ENCODE measurements at regions not wholly inside any gene's neighbourhood (a gene's known extent, or its start where the extent isn't known, plus 50 kb on each side); places are given as distances from the start of the nearest gene placed in this dataset.

- H3K18ac ChIP-seq (ENCODE audit: low read length), result no peak overlapping the region
- H3K23ac ChIP-seq (ENCODE audit: low read depth, low read length, poor library complexity), result no peak overlapping the region
- H3K9ac ChIP-seq (ENCODE audit: low read depth, low read length, poor library complexity), result no peak overlapping the region
- no peaks in the 10 kb centered on the region for H3K9me3 ChIP-seq (replicated peaks in 1 of 2; ENCODE audit: control insufficient read depth in 2 of 2, insufficient read depth in 1 of 2, low read depth in 1 of 2, low read length in 2 of 2)
- H3K4me1 ChIP-seq (ENCODE audit: control insufficient read depth in 2 of 2, insufficient read depth in 1 of 2, low read depth in 1 of 2, low read length in 2 of 2), result peaks cover 3% of the 10 kb centered on the region in 2 donors
- no peaks in the 10 kb centered on the region for H3K79me1 ChIP-seq (ENCODE audit: low read depth, low read length)
- no peak overlapping the region for H3K4ac ChIP-seq (ENCODE audit: low read length)
- no peak overlapping the region for H3K27ac ChIP-seq (replicated peaks; ENCODE audit: low read length)
- no peak overlapping the region for H4K91ac ChIP-seq (ENCODE audit: low read depth, low read length, poor library complexity)
- no peak overlapping the region for H2BK120ac ChIP-seq (ENCODE audit: low read depth, low read length)
- H3K14ac ChIP-seq (ENCODE audit: low read length), result no peak overlapping the region
- H2BK12ac ChIP-seq (ENCODE audit: low read length), result no peak overlapping the region
- H4K8ac ChIP-seq (ENCODE audit: low read depth, low read length), result no peak overlapping the region
- no peaks in the 10 kb centered on the region for H3K36me3 ChIP-seq (replicated peaks in 1 of 2; ENCODE audit: control insufficient read depth in 2 of 2, insufficient read depth in 2 of 2, low read length in 2 of 2)
- no peak overlapping the region for H2BK15ac ChIP-seq (ENCODE audit: low read length)
- H3K4me2 ChIP-seq (ENCODE audit: insufficient read depth, low read length, poor library complexity, severe bottlenecking), result no peak overlapping the region
- no peak for DNase-seq (ENCODE audit: low spot score)
- no peak overlapping the region for H2AFZ ChIP-seq (ENCODE audit: low read length)
- no CpG with 5 or more reads among the region's 1 CpG for WGBS, 2 donors (ENCODE audit: extremely low coverage in 2 of 2, insufficient read length in 2 of 2, insufficient replicate concordance in 1 of 2)
- H3K27me3 ChIP-seq (ENCODE audit: control insufficient read depth in 3 of 3, insufficient read depth in 3 of 3, low read depth in 1 of 3, low read length in 3 of 3), result no peaks in the 10 kb centered on the region
- no peak overlapping the region for H2AK5ac ChIP-seq (ENCODE audit: low read depth, low read length)
- H3K4me3 ChIP-seq (ENCODE audit: low read length in 2 of 2), result no peak overlapping the region
- H2BK5ac ChIP-seq (ENCODE audit: low read length), result no peak overlapping the region
Observed at GRCh38 chr1:119276558-119276957, 92.0 kb upstream of the HAO2 start.

GRCh38 chr1:119279456-119280381 lies 88.9 kb upstream of the HAO2 start:
- Histone ChIP-seq H2BK5ac (ENCODE audit: low read length) (no peak overlapping the region), H3K79me1 (ENCODE audit: low read depth, low read length) (no peaks in the 10 kb centered on the region), H3K23ac (ENCODE audit: low read depth, low read length, poor library complexity) (no peak overlapping the region), H3K4me2 (ENCODE audit: insufficient read depth, low read length, poor library complexity, severe bottlenecking) (no peak overlapping the region), H3K18ac (ENCODE audit: low read length) (no peak overlapping the region), H3K14ac (ENCODE audit: low read length) (no peak overlapping the region), H3K9me3 (replicated peaks in 1 of 2; ENCODE audit: control insufficient read depth in 2 of 2, insufficient read depth in 1 of 2, low read depth in 1 of 2, low read length in 2 of 2) (no peaks in the 10 kb centered on the region), H3K36me3 (replicated peaks in 1 of 2; ENCODE audit: control insufficient read depth in 2 of 2, insufficient read depth in 2 of 2, low read length in 2 of 2) (no peaks in the 10 kb centered on the region), H2AK5ac (ENCODE audit: low read depth, low read length) (no peak overlapping the region), H3K27ac (replicated peaks; ENCODE audit: low read length) (no peak overlapping the region), H2BK15ac (ENCODE audit: low read length) (no peak overlapping the region), H2BK120ac (ENCODE audit: low read depth, low read length) (no peak overlapping the region), H2AFZ (ENCODE audit: low read length) (peak overlapping the region; percentile 79), H2BK12ac (ENCODE audit: low read length) (no peak overlapping the region), H3K9ac (ENCODE audit: low read depth, low read length, poor library complexity) (no peak overlapping the region), H4K8ac (ENCODE audit: low read depth, low read length) (no peak overlapping the region), H3K27me3 (ENCODE audit: control insufficient read depth in 3 of 3, insufficient read depth in 3 of 3, low read depth in 1 of 3, low read length in 3 of 3) (no peaks in the 10 kb centered on the region), H4K91ac (ENCODE audit: low read depth, low read length, poor library complexity) (no peak overlapping the region), H3K4ac (ENCODE audit: low read length) (no peak overlapping the region), H3K4me1 (ENCODE audit: control insufficient read depth in 2 of 2, insufficient read depth in 1 of 2, low read depth in 1 of 2, low read length in 2 of 2) (peaks cover 3% of the 10 kb centered on the region in 2 donors), H3K4me3 (ENCODE audit: low read length in 2 of 2) (no peak overlapping the region)
- no peak for DNase-seq (ENCODE audit: low spot score)
- no CpG with 5 or more reads among the region's 8 CpGs for WGBS, 2 donors (ENCODE audit: extremely low coverage in 2 of 2, insufficient read length in 2 of 2, insufficient replicate concordance in 1 of 2)

- H2BK12ac ChIP-seq (ENCODE audit: low read length), result no peak overlapping the region
- H2BK15ac ChIP-seq (ENCODE audit: low read length), result no peak overlapping the region
- no peak overlapping the region for H2AFZ ChIP-seq (ENCODE audit: low read length)
- H3K4me3 ChIP-seq (ENCODE audit: low read length in 2 of 2), result no peak overlapping the region
- H4K8ac ChIP-seq (ENCODE audit: low read depth, low read length), result no peak overlapping the region
- H3K4ac ChIP-seq (ENCODE audit: low read length), result no peak overlapping the region
- H3K9me3 ChIP-seq (replicated peaks in 1 of 2; ENCODE audit: control insufficient read depth in 2 of 2, insufficient read depth in 1 of 2, low read depth in 1 of 2, low read length in 2 of 2), result no peaks in the 10 kb centered on the region
- no peak overlapping the region for H2BK5ac ChIP-seq (ENCODE audit: low read length)
- no peak overlapping the region for H4K91ac ChIP-seq (ENCODE audit: low read depth, low read length, poor library complexity)
- H3K27ac ChIP-seq (replicated peaks; ENCODE audit: low read length), result no peak overlapping the region
- no peak overlapping the region for H3K18ac ChIP-seq (ENCODE audit: low read length)
- no peak overlapping the region for H3K23ac ChIP-seq (ENCODE audit: low read depth, low read length, poor library complexity)
- H3K4me2 ChIP-seq (ENCODE audit: insufficient read depth, low read length, poor library complexity, severe bottlenecking), result no peak overlapping the region
- H3K36me3 ChIP-seq (replicated peaks in 1 of 2; ENCODE audit: control insufficient read depth in 2 of 2, insufficient read depth in 2 of 2, low read length in 2 of 2), result no peaks in the 10 kb centered on the region
- H3K9ac ChIP-seq (ENCODE audit: low read depth, low read length, poor library complexity), result no peak overlapping the region
- H2AK5ac ChIP-seq (ENCODE audit: low read depth, low read length), result no peak overlapping the region
- H3K4me1 ChIP-seq (ENCODE audit: control insufficient read depth in 2 of 2, insufficient read depth in 1 of 2, low read depth in 1 of 2, low read length in 2 of 2), result no peaks in the 10 kb centered on the region
- H2BK120ac ChIP-seq (ENCODE audit: low read depth, low read length), result no peak overlapping the region
- H3K27me3 ChIP-seq (ENCODE audit: control insufficient read depth in 3 of 3, insufficient read depth in 3 of 3, low read depth in 1 of 3, low read length in 3 of 3), result no peaks in the 10 kb centered on the region
- no CpG with 5 or more reads among the region's 2 CpGs for WGBS, 2 donors (ENCODE audit: extremely low coverage in 2 of 2, insufficient read length in 2 of 2, insufficient replicate concordance in 1 of 2)
- H3K79me1 ChIP-seq (ENCODE audit: low read depth, low read length), result no peaks in the 10 kb centered on the region
- no peak for DNase-seq (ENCODE audit: low spot score)
- H3K14ac ChIP-seq (ENCODE audit: low read length), result no peak overlapping the region
Observed at GRCh38 chr1:119285482-119285881, 83.1 kb upstream of the HAO2 start.

- no peaks in the 10 kb centered on the region for H3K9me3 ChIP-seq (replicated peaks in 1 of 2; ENCODE audit: control insufficient read depth in 2 of 2, insufficient read depth in 1 of 2, low read depth in 1 of 2, low read length in 2 of 2)
- H3K4ac ChIP-seq (ENCODE audit: low read length), result no peak overlapping the region
- H2AK5ac ChIP-seq (ENCODE audit: low read depth, low read length), result no peak overlapping the region
- no peak overlapping the region for H3K4me2 ChIP-seq (ENCODE audit: insufficient read depth, low read length, poor library complexity, severe bottlenecking)
- H3K14ac ChIP-seq (ENCODE audit: low read length), result no peak overlapping the region
- H3K4me3 ChIP-seq (ENCODE audit: low read length in 2 of 2), result no peak overlapping the region
- no CpG with 5 or more reads among the region's 8 CpGs for WGBS, 2 donors (ENCODE audit: extremely low coverage in 2 of 2, insufficient read length in 2 of 2, insufficient replicate concordance in 1 of 2)
- peak; percentile 33 for DNase-seq (ENCODE audit: low spot score)
- no peaks in the 10 kb centered on the region for H3K36me3 ChIP-seq (replicated peaks in 1 of 2; ENCODE audit: control insufficient read depth in 2 of 2, insufficient read depth in 2 of 2, low read length in 2 of 2)
- H2AFZ ChIP-seq (ENCODE audit: low read length), result no peak overlapping the region
- no peaks in the 10 kb centered on the region for H3K27me3 ChIP-seq (ENCODE audit: control insufficient read depth in 3 of 3, insufficient read depth in 3 of 3, low read depth in 1 of 3, low read length in 3 of 3)
- H3K23ac ChIP-seq (ENCODE audit: low read depth, low read length, poor library complexity), result no peak overlapping the region
- H3K9ac ChIP-seq (ENCODE audit: low read depth, low read length, poor library complexity), result no peak overlapping the region
- H3K4me1 ChIP-seq (ENCODE audit: control insufficient read depth in 2 of 2, insufficient read depth in 1 of 2, low read depth in 1 of 2, low read length in 2 of 2), result no peaks in the 10 kb centered on the region
- no peak overlapping the region for H2BK15ac ChIP-seq (ENCODE audit: low read length)
- H3K27ac ChIP-seq (replicated peaks; ENCODE audit: low read length), result no peak overlapping the region
- H4K91ac ChIP-seq (ENCODE audit: low read depth, low read length, poor library complexity), result no peak overlapping the region
- H3K79me1 ChIP-seq (ENCODE audit: low read depth, low read length), result no peaks in the 10 kb centered on the region
- no peak overlapping the region for H3K18ac ChIP-seq (ENCODE audit: low read length)
- H2BK12ac ChIP-seq (ENCODE audit: low read length), result no peak overlapping the region
- no peak overlapping the region for H4K8ac ChIP-seq (ENCODE audit: low read depth, low read length)
- no peak overlapping the region for H2BK120ac ChIP-seq (ENCODE audit: low read depth, low read length)
- H2BK5ac ChIP-seq (ENCODE audit: low read length), result no peak overlapping the region
Observed at GRCh38 chr1:119286587-119287181, 81.9 kb upstream of the HAO2 start.

Measured in neuronal stem cell (in vitro differentiated cells).